AG10803 (cell line): ENCODE measurements at regions not wholly inside any gene's neighbourhood (a gene's known extent, or its start where the extent isn't known, plus 50 kb on each side); places are given as distances from the start of the nearest gene placed in this dataset.

Source experiments
- DNase-seq: peaks from one replicate; pipeline ENCODE4 v3.0.0; 2010; ENCODE audit warnings: low read depth
- H3K4me3 ChIP-seq: 2 replicates; pipeline ENCODE4 v1.5.1; 2011; ENCODE audit warnings: mild to moderate bottlenecking, low read length, control low read depth
- CTCF ChIP-seq: conservative IDR thresholded peaks from 2 replicates; pipeline ENCODE4 v1.5.1; 2011; ENCODE audit warnings: mild to moderate bottlenecking, low read length, control low read depth, inconsistent platforms

GRCh38 chr17:6326483-6326882 is 108.4 kb downstream of the AIPL1 start:
- no peak overlapping the region for H3K4me3 ChIP-seq
- no peak for TF ChIP-seq CTCF
- DNase-seq = no peak

- TF ChIP-seq CTCF = no peak
- H3K4me3 ChIP-seq = no peak overlapping the region
- DNase-seq = no peak
Observed at GRCh38 chr17:6325741-6326140, 109.2 kb downstream of the AIPL1 start.

GRCh38 chr17:6325051-6325450 is 109.9 kb downstream of the AIPL1 start:
- no peak for TF ChIP-seq CTCF
- no peak for DNase-seq
- no peak overlapping the region for H3K4me3 ChIP-seq

GRCh38 chr17:6323626-6324356 is 111.1 kb downstream of the AIPL1 start:
- no peak for TF ChIP-seq CTCF
- H3K4me3 ChIP-seq = no peak overlapping the region
- DNase-seq = no peak

GRCh38 chr17:6322316-6322715 is 112.6 kb downstream of the AIPL1 start:
- no peak overlapping the region for H3K4me3 ChIP-seq
- no peak for DNase-seq
- no peak for TF ChIP-seq CTCF

- H3K4me3 ChIP-seq = no peak overlapping the region
- DNase-seq = no peak
- no peak for TF ChIP-seq CTCF
Observed at GRCh38 chr17:6314311-6314710, 120.6 kb downstream of the AIPL1 start.

- TF ChIP-seq CTCF = no peak
- no peak overlapping the region for H3K4me3 ChIP-seq
- DNase-seq = no peak
Observed at GRCh38 chr17:6313835-6314234, 121.1 kb downstream of the AIPL1 start.
